ENCODE measurements at regions not wholly inside any gene's neighbourhood (a gene's known extent, or its start where the extent isn't known, plus 50 kb on each side); places are given as distances from the start of the nearest gene placed in this dataset.

DNA sequence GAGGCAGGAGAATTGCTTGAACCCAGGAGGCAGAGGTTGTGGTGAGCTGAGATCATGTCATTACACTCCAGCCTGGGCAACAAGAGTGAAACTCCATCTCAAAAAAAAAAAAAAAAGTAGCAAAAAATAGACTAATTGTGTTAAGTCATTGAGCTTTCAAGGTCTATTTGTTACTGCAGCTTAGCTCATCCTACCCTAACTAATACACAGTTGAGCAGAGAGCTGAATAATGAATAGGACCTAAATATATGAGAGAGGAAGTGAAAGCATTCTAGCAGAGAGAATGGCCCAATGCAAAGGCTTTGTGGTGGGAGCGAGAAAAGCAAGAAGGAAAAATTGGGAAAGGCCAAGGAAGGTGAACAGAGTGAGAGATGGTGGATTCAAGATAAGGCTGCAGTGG is 128.3 kb downstream of the AXIN2 start:
- TF ChIP-seq POLR2A (IDR thresholded peaks at IDR 0.05) (no peak), CTCF (IDR thresholded peaks at IDR 0.05) (no peak)
- Histone ChIP-seq H3K4me3 (no peak overlapping the region), H3K4me1 (no peaks in the 10 kb centered on the region), H3K27me3 (no peaks in the 10 kb centered on the region), H3K27ac (no peak overlapping the region), H3K36me3 (no peaks in the 10 kb centered on the region), H3K9me3 (no peaks in the 10 kb centered on the region)
- intact Hi-C loops (cut with DNase I) = no loop called here
- WGBS (ENCODE audit: insufficient coverage, low coverage, low lambda C conversion rate, missing lambda C conversion rate) = 92% methylated on average over 1 of the region's 1 CpG
- no peak for DNase-seq
- ATAC-seq = no peak

- no peak overlapping the region for H3K27ac ChIP-seq
- no peak for ATAC-seq
- no peaks in the 10 kb centered on the region for H3K4me1 ChIP-seq
- H3K27me3 ChIP-seq = no peaks in the 10 kb centered on the region
- no peak for TF ChIP-seq CTCF (IDR thresholded peaks at IDR 0.05)
- TF ChIP-seq POLR2A (IDR thresholded peaks at IDR 0.05) = no peak
- no peaks in the 10 kb centered on the region for H3K9me3 ChIP-seq
- no peaks in the 10 kb centered on the region for H3K36me3 ChIP-seq
- intact Hi-C loops (cut with DNase I) = no loop called here
- DNase-seq = no peak
- WGBS (ENCODE audit: insufficient coverage, low coverage, low lambda C conversion rate, missing lambda C conversion rate) = 62% methylated on average over 7 of the region's 7 CpGs
- no peak overlapping the region for H3K4me3 ChIP-seq
Measured at GRCh38 chr17:65431116-65431515, 130.3 kb downstream of the AXIN2 start.

DNA sequence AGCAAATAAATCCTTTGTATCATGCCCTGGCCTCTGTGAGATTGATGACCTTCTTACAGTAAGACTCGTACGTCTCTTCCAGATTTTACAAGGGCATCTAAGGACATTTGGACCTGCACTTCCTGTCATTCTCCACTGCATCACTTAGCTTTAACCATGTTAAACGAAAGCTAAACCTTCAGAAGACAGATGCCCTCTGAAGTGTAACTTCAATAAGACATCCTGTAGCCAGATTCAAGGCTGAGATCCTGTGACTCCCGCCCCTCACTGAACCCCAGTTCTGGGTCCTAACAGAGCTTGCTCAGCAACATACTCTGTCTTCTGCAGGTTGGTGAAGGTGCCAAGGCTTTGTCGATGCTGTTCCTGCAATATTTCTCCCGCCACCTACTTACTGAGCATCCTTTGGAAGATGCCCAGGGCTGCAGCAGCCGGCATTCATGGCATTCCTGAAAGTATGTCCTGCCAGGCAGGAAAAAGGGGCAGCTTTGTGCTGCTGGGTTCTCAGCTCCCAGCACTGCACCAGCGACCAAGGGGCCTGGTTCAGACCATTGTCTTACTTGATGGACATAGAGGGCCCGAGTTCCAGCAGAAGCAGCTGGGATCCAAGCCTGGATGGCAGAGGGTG is 131.1 kb downstream of the AXIN2 start:
- 38% methylated on average over 5 of the region's 9 CpGs for WGBS (ENCODE audit: insufficient coverage, low coverage, low lambda C conversion rate, missing lambda C conversion rate)
- TF ChIP-seq POLR2A (IDR thresholded peaks at IDR 0.05) = no peak
- no peak for TF ChIP-seq CTCF (IDR thresholded peaks at IDR 0.05)
- Histone ChIP-seq H3K27me3 (no peaks in the 10 kb centered on the region), H3K4me1 (no peaks in the 10 kb centered on the region), H3K27ac (no peak overlapping the region), H3K36me3 (no peaks in the 10 kb centered on the region), H3K4me3 (no peak overlapping the region), H3K9me3 (no peaks in the 10 kb centered on the region)
- no peak for ATAC-seq
- intact Hi-C loops (cut with DNase I) = no loop called here
- no peak for DNase-seq

- WGBS (ENCODE audit: insufficient coverage, low coverage, low lambda C conversion rate, missing lambda C conversion rate) = 55% methylated on average over 7 of the region's 9 CpGs
- ATAC-seq = no peak
Measured at GRCh38 chr17:65423346-65424140, 137.9 kb downstream of the AXIN2 start.

More at GRCh38 chr17:65423346-65424140, 137.9 kb downstream of the AXIN2 start:
- Histone ChIP-seq H3K36me3 (no peaks in the 10 kb centered on the region), H3K9me3 (no peaks in the 10 kb centered on the region), H3K27me3 (no peaks in the 10 kb centered on the region), H3K27ac (no peak overlapping the region), H3K4me1 (no peaks in the 10 kb centered on the region), H3K4me3 (no peak overlapping the region)
- TF ChIP-seq CTCF (IDR thresholded peaks at IDR 0.05) (no peak), POLR2A (IDR thresholded peaks at IDR 0.05) (no peak)
- intact Hi-C loops (cut with DNase I) = no loop called here
- DNase-seq = no peak

All from right lobe of liver (tissue), 6 donors.